ENCODE measurements at regions not wholly inside any gene's neighbourhood (a gene's known extent, or its start where the extent isn't known, plus 50 kb on each side); places are given as distances from the start of the nearest gene placed in this dataset.

DNA sequence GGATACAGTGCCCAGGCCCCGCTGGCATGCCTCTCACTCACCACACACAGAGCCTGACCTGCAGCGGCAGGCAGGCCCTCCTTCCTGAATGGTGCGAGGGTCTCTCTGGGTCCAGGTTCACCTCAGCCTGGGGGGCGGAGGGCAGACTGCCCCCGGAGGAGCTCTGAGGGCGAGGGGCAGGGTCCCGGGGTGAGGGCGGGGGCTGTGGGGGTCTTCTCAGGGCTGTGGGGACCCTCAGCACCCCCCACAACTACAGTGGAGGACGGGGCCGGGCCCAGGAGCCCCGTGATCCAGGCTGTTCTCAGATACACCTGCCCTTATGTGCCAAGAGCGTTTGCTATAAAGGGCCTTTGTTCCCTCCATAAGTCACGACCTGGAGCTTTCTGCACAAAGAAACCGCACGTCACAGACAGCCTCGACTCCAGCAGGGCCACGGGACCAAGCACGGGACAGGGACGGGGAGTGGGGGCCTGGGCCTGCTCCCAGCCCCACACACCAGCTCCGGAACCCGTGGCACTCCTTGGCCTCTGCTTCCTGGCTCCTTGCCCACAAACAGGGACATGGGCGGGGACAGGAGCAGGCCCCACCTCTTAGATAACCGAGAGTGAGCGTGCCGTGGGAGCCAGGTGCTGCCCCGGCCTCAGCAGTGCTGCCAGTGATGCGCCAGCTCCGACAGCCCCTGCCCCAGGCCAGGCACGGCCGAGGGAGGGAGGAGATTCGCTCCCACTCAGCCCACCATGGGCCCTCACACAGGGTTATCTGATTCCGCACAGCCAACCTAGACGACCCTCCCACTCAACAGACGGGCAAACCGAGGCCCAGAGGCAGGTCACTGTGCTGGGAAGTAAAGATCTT is 101.9 kb downstream of the RFLNA start:
- DNase-seq (ENCODE audit: low read depth, low spot score), result no peak

DNA sequence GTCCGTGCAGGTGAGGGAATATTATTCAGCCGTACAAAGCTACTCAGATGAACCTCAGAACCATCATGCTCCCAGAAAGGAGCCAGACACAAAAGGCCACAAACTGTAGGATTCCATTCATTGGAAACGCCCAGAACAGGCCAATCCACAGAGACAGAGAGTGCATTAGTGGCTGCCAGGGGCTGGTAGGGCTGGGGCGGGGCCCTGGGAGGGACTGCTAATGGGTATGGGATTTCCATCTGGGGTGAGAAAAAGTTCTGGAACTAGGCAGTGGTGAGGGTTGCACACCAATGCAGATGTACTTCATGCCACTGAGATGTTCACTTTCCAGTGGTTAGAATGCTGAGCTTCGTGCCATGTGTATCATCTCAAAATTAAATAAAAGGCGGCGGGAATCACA is 101.1 kb downstream of the RFLNA start:
- DNase-seq (ENCODE audit: low read depth, low spot score), result no peak

DNA sequence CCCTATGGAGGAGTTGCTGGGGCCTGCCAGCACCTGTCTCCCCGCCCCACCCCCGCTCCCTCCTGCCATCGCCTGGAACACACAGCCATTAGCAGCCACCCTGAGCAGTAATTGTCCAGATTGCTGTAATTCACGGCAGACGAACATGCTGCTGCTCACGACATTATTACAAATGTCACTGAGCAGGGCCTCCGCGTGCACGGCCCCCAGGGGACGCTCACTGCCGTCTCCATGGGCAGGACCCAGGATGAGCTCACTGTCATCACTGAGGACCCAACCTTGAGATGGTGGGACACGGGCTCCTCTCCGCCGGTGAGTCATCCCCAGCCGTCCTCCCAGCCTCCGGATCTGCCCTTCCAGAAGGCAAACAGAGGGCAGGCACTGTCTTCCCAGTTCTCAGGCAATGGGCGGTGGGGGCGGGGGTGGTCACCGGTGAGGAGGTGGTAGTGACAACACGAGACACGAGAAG is 100.4 kb downstream of the RFLNA start:
- DNase-seq (ENCODE audit: low read depth, low spot score), result no peak

DNA sequence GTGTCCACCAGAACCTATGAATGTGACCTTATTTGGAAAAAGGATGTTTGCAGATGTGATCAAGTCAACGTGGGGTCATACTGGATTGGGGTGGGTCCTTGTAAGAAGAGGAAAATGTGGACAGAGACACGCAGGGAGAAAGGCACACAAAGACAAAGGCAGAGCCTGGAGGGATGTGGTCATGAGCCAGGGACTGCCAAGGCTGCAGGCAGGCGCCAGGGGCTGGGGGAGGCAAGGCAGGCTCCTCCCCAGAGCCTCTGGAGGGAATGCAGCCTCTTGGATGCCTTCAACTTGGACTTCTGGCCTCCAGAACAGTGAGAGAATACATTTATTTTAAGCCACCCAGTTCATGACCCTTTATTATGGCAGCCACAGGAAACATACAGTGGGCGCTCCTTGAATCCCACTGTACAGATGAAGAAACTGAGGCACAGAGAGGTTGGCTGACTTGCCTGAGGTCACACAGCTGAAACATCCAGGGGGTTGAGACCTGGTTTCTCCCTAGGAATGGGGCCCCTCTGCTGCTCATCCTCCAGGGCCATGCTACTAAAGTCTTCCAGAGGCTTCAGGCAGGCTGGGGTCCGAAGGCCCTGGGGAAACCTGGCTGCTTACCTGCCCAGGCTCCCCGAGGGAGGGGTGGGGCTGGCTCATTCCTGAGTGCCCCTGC is 99.7 kb downstream of the RFLNA start:
- DNase-seq (ENCODE audit: low read depth, low spot score), result no peak

DNA sequence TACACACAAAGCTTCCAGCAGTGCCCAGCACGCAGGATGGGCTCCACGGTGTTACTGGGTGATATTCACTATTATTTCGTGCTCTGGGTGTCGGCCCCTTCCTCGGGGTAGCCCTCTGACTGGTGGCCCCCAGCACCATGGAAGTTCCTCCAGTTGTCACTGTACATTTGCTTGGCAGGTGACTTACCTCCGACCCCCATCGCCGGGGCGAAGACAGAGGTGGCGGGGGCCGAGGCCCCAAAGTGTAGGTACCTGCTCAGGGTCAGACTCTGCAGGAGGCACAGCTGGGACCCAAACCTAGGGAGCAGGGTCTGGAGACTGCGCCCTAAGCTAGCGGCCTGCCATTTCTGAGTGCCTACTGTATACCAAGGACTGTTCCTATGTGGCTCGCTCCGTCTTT is 98.9 kb downstream of the RFLNA start:
- no peak for DNase-seq (ENCODE audit: low read depth, low spot score)

DNA sequence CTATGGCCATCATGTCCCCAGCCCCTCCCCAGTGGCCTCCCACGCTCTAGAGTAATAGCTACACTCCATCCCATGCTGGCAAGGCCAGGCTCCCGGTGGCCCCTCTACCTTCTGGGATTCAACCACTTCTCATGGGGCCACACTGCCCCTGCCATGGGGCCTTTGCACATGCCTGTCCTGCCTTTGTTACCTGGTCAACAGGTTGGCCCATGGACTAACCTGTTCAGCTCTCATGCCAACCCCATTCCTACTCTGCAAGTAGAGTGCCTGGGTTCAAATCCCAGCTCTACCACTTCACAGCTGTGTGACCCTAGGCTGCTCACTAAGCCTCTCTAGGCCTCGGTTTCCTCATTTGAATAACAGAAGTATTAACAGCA is 98.5 kb downstream of the RFLNA start:
- DNase-seq (ENCODE audit: low read depth, low spot score), result no peak

DNA sequence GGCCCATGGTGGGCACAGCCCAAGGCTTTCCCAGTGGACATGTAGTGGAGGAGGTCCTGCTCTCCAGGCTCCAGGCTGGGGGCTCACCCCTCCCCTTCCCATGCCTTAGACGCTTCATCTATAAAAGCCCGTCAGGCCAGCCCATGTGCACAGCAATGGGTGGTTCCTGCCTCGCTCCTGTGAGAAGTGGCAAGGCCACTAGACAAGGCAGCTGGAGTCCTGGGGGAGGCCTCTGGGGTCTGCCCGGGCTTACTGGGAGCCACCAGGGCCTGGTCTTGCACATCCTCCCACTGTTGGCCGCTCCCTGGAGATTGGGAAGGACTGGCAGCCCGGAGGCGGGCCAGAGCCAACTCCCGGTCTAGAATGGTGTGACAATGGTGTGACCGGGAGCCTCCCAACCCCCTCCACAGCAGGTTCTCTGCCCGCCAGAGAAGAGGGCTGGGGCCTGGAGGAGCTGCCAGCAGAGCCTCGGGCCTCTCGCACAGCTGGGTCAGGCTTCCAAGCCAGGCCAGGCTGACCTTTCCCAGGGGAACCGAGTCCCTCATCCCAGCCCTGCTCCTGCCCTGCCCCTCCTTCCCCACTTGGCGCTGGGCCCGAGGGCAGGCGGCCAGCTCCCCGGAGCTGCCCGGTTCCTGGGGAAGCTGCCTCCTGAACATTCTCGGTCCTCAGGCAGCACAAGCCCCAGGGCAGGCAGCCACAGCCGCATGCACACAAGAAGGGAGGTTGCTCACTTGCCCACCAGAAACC is 97.9 kb downstream of the RFLNA start:
- DNase-seq (ENCODE audit: low read depth, low spot score), result no peak

DNA sequence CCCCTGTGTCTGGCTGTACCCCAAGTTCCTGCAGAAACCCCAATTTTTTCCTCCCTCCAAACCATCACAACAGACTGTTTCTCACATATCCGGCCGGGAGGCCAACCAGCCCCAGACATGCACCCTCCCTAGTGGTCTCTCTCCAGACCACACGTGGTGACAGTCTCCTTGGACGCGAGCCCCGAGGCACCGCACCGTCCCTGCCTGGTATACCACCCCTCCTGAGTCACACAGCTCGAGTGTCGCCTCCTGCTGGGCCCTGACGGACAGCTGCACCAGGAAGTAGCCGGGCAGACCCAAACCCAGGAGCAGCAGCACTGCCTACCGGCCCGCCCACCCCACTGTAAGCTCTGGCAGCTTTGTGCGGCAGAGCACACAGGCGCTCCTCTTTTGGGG is 97.4 kb downstream of the RFLNA start:
- DNase-seq (ENCODE audit: low read depth, low spot score), result no peak

DNA sequence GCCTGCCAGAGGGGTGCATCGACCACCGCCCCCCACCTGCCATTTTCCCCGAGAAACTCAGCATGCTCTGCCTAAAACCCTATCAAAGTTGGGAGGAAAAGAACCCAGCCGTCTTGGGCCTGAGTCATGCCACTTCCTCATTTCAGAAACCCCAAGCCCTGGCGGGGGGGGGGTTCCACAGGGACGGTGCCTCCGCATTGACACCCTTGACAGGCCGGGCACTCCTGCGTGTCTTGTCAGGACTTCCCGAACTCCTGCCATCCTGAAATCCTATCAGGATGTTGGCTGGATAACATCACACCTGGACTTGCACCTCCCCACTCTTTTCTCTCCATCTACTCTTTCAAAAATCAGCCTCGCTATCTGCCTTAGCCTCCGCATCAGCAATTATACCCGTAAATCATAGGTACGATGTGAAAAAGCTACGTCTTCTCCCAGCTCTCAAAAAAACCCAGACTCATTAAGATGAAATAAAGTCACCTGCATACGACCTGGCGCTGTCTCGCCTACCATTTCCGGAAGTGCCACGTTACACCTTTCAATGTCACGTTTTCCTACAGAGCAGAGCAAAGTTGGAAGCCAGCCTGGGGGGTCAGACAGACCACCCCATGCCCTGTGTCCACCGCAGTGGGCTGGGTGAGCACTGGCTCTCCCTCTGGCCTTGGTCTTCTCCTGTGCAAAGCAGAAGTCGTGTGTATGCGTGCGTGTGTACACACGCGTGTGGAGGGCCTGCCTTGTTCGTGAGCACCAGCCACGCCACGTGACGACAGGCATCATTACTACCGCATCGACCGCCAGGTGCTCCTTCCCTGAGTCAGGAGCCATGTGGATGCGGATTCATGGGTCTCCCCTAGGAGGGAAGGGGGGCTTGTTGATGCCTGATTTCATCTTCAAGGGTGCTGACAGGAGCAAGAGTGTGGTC is 96.7 kb downstream of the RFLNA start:
- no peak for DNase-seq (ENCODE audit: low read depth, low spot score)

DNA sequence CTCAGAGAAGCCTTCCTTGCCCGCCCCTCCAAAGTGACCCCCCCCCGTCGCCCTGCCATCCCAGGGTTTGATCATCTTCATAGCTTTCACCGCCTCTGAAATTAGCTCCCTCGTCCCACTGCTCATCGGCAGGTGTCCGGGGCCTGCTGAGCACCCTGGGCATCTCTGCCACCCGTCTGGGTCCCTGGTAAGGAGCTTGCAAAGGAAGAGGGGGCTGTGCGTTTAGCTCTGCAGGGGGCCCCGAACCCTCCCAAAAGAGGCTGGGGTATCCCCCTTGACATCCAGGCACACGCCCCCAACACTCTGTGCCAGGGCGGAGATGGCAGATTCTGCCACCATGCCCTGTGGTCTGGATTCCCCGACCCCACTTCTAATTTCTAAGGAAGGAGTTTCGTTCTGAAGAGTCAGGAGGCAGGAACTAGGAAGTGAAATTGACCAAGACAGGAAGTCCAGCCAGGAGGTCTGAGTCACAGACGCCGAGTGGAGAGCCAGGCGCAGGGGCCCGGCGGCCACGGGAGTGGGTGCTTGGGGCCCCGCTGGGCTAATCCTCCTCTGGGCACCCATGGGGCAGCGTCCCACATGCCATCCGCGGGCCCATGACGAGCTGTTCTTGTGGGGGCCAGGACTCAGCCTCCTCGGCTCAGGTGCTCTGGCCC is 95.7 kb downstream of the RFLNA start:
- DNase-seq (ENCODE audit: low read depth, low spot score), result no peak

DNA sequence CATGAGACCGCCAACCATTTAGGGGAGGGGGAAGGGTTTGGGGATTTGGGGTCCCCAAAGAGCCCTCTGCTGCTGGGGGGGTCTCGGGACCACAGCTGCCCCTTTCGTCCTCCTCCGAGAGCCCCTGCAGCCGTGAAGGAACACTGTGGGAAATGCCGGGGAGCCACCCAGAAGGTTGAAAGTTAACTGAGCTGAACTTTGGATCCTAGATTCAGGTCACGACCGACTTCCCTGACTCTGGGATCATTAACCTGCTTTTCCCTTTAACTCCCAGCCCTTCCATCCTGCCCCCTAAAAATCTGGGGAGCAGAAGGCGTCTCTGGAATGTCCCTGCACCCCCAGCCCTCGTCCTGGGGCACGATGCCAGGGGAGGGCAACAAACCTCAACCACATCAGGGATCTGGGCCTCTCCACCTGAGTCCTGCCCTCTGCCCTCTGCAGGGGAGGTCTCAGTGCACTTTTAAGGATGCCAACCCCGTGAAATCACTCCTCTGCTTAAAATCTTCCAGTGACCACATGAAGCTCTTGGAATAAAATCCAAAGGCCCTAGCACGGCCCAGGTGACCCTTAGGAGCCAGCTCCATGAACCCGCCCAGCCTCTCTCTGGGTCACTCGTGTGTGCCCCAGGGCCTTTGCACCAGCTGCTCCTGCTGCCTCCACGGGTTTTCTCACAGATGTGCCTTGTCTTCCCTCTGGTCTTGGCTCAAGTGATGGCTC is 95.0 kb downstream of the RFLNA start:
- DNase-seq (ENCODE audit: low read depth, low spot score), result no peak

DNA sequence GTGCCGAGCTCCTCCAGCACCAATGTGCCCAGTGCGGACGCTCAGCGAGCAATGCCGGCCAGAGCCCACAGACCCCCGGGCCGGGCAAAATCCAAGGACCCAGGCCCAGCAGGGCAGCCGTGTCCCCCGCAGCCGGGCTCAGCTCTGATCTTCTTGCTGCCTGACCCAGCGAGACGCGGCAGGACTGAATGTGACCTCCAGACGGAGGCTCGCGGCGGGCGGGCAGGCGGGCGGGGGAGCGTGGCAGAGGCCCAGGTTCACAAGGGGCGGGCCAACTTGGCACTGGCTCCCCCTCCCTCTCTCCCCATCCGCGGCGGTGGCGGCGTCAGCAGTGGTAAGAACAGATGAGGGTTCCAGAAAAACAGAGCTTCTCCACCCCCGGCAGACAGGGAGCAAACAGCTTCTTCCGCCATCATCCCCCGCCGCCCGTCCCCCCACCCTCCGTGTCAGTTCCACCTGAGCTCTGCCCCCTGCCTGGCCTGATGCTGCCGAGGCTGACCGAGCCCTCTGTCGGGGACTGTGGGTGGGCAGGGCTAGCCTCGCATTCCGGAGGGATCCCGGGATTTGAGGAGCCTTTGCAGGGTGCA is 94.3 kb downstream of the RFLNA start:
- DNase-seq (ENCODE audit: low read depth, low spot score), result no peak

DNA sequence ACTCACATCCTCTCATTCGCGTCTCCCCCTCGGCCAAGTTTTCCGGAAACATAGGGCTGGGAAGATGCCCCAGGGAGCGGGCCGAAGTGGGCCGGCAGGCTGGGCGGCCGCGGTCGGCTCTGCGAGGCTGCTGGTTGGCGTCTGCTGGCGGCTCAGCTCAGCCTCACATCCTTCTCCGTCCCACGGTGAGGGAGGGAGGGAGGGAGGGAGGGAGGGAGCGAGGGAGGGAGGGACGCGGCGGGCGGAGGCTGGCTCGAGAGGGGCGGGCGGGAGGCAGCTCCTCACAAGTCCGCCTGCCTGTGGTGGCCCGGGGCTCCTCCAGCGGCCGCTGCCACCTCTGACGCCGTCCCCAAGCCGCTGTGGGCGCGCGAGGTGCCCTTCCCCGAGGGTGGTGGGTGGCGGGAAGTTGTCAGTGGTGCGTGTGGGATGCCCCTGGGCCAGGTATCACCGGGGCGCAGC is 93.8 kb downstream of the RFLNA start:
- DNase-seq (ENCODE audit: low read depth, low spot score), result no peak

DNA sequence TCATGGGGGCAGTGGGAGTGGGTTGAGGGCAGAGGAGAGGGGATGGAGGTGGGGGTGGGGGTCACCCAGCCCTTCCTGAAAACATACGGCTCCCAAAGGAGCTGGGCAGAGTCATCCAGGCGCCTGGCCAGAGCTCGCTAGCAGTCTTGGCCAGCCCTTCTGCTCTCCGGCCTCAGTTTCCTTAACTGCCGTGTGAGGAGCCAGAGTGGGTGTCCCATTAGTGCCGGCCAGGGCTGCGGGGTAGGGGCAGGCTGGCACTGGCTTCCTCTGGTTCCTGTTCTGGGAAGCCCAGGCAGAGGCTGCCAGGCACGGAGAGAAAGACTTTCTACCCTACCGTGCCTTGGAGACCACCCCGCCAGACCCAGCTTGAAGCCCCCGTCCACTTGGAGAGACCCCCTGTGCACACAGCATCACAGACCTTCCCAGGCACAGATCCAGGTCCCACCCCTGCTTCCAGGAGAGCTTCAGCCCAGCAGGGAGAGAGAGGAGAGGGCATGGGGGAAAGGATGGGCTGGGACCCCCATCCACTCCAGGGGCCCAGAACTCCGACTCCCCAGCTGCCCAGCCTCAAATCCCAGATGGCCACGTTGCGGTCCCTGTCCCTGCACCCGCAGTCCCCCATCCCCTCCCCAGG is 93.3 kb downstream of the RFLNA start:
- no peak for DNase-seq (ENCODE audit: low read depth, low spot score)

DNA sequence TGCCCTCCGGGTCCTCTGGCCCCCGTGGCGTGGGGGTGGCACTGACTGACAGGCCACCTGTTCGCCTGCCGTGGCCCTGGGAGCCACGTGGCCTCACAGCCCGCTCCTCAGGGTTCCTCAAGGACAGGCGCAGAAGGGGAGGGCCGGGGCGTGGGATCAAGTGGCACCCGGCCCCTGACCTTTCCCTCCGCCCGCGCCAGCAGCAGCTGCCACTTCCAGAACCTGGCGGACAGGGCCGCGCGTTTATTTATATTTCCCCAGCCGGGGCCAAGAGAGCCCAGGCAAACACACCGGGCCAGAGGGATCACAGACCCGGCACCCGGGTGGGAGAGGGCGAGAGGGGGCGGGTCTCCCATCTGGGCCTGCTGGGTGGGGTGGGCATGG is 92.6 kb downstream of the RFLNA start:
- DNase-seq (ENCODE audit: low read depth, low spot score), result no peak

DNA sequence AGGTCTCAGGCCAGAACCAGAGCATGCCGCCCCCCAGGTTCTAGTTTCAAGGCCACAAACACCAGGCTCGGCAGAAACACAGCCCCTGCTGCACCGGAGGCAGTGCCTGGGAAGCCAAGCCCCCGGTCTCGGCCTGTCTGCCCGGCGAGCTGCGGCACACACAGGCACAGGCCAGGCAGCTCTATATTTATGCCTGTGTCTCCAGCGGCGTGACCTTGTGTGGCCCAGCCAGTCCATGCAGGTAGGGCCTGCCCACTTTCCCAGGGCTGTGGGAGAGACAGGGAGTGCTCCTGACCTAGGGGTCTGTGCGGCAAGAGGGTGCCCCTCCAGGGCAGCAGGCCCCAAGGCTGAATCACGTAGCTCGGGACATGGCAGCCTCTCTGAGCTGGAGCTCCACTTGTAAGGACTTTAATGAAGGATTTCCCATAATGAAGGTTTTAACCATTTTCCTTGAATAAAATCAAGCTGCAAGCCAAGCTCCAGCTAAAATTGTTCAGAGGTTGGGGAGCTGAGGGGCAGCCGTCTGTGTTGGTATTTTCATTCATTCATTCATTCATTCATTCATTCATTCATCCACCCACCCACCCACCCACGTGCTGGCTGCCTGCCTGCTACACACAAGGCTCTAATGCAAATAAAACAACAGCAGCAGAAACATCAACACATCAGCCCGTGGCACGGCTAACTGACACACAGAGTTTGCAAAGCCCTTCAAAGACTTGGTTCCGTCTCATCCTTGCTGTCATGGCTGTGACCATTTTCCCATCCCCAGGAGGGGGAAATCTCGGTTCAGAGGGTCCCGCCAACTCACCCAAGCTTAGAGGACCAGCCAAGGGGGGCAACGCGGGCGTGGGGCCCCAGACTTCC is 92.0 kb downstream of the RFLNA start:
- DNase-seq (ENCODE audit: low read depth, low spot score), result no peak

DNA sequence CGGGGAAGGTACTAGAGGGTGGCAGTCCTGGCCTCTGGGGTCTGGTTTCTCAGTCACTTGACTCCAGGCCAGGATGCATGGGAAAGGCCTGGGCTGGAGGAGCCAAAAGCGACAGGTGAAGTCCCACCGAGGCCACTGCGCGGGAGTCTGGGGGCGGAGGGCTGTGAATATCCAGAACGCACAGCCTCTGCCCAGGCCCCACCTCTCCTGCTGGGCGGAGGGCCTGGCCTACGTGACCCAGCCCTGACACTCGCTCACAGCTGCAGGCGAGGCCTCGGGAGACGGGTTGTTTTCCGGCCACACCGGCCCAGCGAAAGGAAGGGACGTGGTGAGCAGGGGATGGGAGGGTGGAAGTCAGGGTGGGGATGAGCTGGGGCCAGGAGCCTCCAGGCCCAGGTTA is 91.2 kb downstream of the RFLNA start:
- no peak for DNase-seq (ENCODE audit: low read depth, low spot score)

DNA sequence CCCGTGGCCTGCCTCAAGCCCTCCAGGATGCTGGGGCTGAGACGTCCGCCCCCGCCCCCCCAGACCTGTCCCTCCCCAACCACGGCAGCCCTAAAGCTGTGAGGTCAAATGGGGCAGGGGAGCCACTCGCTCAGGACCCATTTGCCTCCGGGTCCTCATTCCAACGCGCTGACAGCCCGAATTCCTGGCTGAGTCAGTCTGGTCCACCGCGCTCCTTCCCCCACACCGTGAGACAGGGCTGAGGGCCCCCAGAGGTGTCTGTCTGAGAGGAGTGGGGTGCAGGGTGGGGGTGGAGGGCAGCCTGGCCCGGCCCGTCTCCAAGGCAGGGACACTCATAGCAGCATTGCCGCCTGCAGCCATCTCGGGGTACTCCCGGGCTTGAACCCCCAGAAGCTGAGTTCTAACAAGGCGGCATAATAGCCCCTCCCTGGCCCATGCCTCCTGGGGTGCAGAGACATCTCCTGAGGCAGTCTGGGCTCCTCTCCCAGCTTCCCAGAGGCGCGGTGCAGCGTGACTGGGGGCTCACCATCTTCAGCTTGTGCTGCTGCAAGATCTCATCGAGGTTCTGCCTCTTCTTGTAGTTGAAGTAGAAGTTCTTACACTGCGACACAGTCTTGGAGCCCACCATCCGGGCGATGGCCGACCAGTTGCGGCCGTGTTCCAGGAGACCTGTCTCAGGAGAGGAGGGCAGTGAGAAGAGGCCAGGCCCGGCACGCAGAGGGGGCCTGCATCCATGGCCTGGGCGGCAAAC is 90.5 kb downstream of the RFLNA start:
- DNase-seq (ENCODE audit: low read depth, low spot score), result no peak

Measured in iPS DF 19.7 (cell line).